Stomach (tissue), 4 donors: ENCODE measurements at regions not wholly inside any gene's neighbourhood (a gene's known extent, or its start where the extent isn't known, plus 50 kb on each side); places are given as distances from the start of the nearest gene placed in this dataset.
"Not testable (repeated sequence)": the region's sequence is repeated elsewhere in the genome, so short reads cannot be mapped to it uniquely, and the experiment has no call there.

Experiments
- CTCF ChIP-seq, 7 experiments: fragments of 450-650 bp in 4 of 7; fragments of 200-600 bp in 3 of 7; sonication (generic) in 3 of 7; IDR thresholded peaks; one replicate each; pipeline ENCODE4 v1.5.1; 2016 to 2019; ENCODE audit warnings: antibody characterized with exemption in 7 of 7, control low read depth in 2 of 7, mild to moderate bottlenecking in 1 of 7
- EP300 ChIP-seq: sonication (generic); formaldehyde crosslinking; IDR thresholded peaks from one replicate; pipeline ENCODE4 v1.6.1; 2017; ENCODE audit warnings: antibody characterized with exemption
- POLR2A ChIP-seq, 4 donors: fragments of 450-650 bp; IDR thresholded peaks; one replicate each; pipeline ENCODE4 v1.6.1; 2016; ENCODE audit warnings: antibody characterized with exemption in 4 of 4, control low read depth in 2 of 4, mild to moderate bottlenecking in 1 of 4, moderate library complexity in 1 of 4

DNA sequence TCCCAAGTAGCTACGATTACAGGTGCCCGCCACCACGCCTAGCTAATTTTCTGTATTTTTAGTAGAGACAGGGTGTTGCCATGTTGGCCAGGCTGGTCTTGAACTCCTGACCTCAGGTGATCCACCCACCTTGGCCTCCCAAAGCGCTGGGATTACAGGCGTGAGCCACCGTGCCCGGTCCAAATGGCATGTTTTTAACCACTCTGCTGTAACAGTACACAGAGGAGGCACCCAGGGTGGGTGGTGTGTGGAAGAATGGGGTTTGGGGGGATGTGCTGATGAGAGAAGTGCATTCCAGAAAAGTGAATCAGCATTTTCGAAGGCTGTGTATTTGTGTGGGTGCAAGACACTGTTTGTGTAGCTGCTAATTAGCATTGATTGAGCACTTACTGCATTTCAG lies 78.1 kb upstream of the SH3PXD2B start:
- not testable (repeated sequence) for TF ChIP-seq CTCF (IDR thresholded peaks at IDR 0.05); EP300; POLR2A (IDR thresholded peaks at IDR 0.05)
